ENCODE measurements at regions not wholly inside any gene's neighbourhood (a gene's known extent, or its start where the extent isn't known, plus 50 kb on each side); places are given as distances from the start of the nearest gene placed in this dataset.

DNA sequence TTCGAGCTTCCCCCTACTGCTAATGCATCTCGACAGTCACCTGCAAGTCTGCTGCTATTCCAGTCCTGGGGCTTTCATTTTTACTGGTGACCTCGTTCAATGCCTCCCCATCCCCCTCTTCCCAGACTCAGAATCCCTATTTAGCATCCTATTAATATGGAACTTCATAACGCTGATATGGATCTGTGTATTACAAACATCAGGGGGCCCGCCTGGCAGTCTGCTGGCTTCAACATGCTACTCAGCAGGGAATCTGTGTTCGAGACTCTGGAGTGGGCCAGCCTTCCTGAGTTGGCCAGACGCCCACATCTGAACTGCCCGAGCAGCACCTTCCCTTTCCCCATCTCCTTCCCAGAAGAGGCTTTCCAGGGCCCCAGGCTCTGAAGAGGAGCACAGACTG, 173.9 kb upstream of the PPARGC1A start:
- no peak overlapping the region for H3K4me3 ChIP-seq
- H3K27ac ChIP-seq, result no peak overlapping the region
- H3K27me3 ChIP-seq, result no peaks in the 10 kb centered on the region
- intact Hi-C loops (cut with DNase I), result no loop called here
- ATAC-seq (no peak), DNase-seq (no peak)
- H3K4me1 ChIP-seq, result peaks cover 0 to 10% (median 0%) of the 10 kb centered on the region in 9 donors
- no peak for TF ChIP-seq CTCF (IDR thresholded peaks at IDR 0.05)
- no peaks in the 10 kb centered on the region for H3K9me3 ChIP-seq
- 59 to 61% methylated on average over 8 of the region's 8 CpGs for WGBS, 2 donors
- H3K36me3 ChIP-seq, result no peaks in the 10 kb centered on the region

GRCh38 chr4:24060932-24061331, 171.1 kb upstream of the PPARGC1A start:
- Histone ChIP-seq H3K27ac (no peak overlapping the region), H3K9me3 (no peaks in the 10 kb centered on the region), H3K36me3 (no peaks in the 10 kb centered on the region), H3K27me3 (no peaks in the 10 kb centered on the region), H3K4me3 (no peak overlapping the region), H3K4me1 (no peaks in the 10 kb centered on the region)
- 91 to 92% methylated on average over 3 of the region's 3 CpGs for WGBS, 2 donors
- ATAC-seq, result no peak
- TF ChIP-seq CTCF (IDR thresholded peaks at IDR 0.05), result no peak
- no peak for DNase-seq
- intact Hi-C loops (cut with DNase I), result no loop called here

DNA sequence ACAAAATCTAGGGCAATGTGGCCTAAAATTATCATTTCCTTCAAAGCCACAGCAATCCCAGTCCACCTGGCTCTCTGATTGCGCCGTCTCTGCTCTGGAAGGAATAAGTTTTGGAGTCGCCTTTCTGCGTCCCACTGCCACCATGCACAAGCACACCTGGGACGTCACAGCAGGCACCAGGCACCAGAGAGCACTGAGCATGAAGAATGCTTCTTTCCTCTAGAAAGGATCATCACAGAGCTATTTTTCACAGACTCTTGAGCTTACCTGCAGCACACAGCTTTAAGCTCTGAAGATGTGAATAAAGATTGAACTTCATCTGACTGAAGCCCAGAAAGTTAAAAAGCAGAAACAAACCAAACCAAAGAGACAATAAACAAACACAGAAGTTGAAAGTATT, 170.0 kb upstream of the PPARGC1A start:
- H3K36me3 ChIP-seq, result no peaks in the 10 kb centered on the region
- intact Hi-C loops (cut with DNase I), result no loop called here
- DNase-seq, result no peak

GRCh38 chr4:24057915-24058559, 168.2 kb upstream of the PPARGC1A start:
- TF ChIP-seq CTCF (IDR thresholded peaks at IDR 0.05), result no peak
- H3K9me3 ChIP-seq, result no peaks in the 10 kb centered on the region
- no peaks in the 10 kb centered on the region for H3K27me3 ChIP-seq
- H3K27ac ChIP-seq, result no peak overlapping the region
- no peak overlapping the region for H3K4me3 ChIP-seq
- DNase-seq (no peak), ATAC-seq (no peak)
- no peaks in the 10 kb centered on the region for H3K4me1 ChIP-seq
- 69 to 82% methylated on average over 10 of the region's 10 CpGs for WGBS, 2 donors
- H3K36me3 ChIP-seq, result no peaks in the 10 kb centered on the region
- intact Hi-C loops (cut with DNase I), result no loop called here

More for the DNA sequence above, 170.0 kb upstream of the PPARGC1A start:
- no peak overlapping the region for H3K4me3 ChIP-seq
- H3K4me1 ChIP-seq, result no peaks in the 10 kb centered on the region
- WGBS, 2 donors, result 90 to 93% methylated on average over 5 of the region's 5 CpGs
- TF ChIP-seq CTCF (IDR thresholded peaks at IDR 0.05), result no peak
- no peaks in the 10 kb centered on the region for H3K27me3 ChIP-seq
- no peaks in the 10 kb centered on the region for H3K9me3 ChIP-seq
- no peak for ATAC-seq
- H3K27ac ChIP-seq, result no peak overlapping the region
